HL-60 (cell line): ENCODE measurements at regions not wholly inside any gene's neighbourhood (a gene's known extent, or its start where the extent isn't known, plus 50 kb on each side); places are given as distances from the start of the nearest gene placed in this dataset.

Experiments used
- DNase-seq, 2 experiments: peaks; one replicate each; pipeline ENCODE4 v3.0.0-alpha.2; 2010 to 2020; ENCODE audit warnings: low read depth in 1 of 2, low spot score in 1 of 2
- H3K27ac ChIP-seq: fragments of 250-450 bp; sonication (Bioruptor Pico); replicated peaks from 2 replicates; pipeline ENCODE4 v1.5.1; 2020; ENCODE audit warnings: mild to moderate bottlenecking, moderate library complexity
- H3K27me3 ChIP-seq: fragments of 250-450 bp; sonication (Bioruptor Pico); 2 replicates; pipeline ENCODE4 v1.5.1; 2021; ENCODE audit warnings: mild to moderate bottlenecking, moderate library complexity; ENCODE audit not compliant: insufficient read depth, poor library complexity, severe bottlenecking
- H3K4me3 ChIP-seq: replicated peaks from 2 replicates; pipeline ENCODE4 v1.5.1; 2011; ENCODE audit warnings: mild to moderate bottlenecking, control low read depth, low read length; ENCODE audit not compliant: insufficient read depth
- GABPA ChIP-seq: IDR thresholded peaks from 2 replicates; pipeline ENCODE4 v1.6.1; 2012; ENCODE audit warnings: low read depth
- POLR2AphosphoS5 ChIP-seq: IDR thresholded peaks from 2 replicates; pipeline ENCODE4 v1.6.1; 2012; ENCODE audit warnings: low read depth
- SPI1 ChIP-seq: IDR thresholded peaks from 2 replicates; pipeline ENCODE4 v1.6.1; 2012; ENCODE audit warnings: low read depth, mild to moderate bottlenecking, borderline replicate concordance
- TF ChIP-seq, protein P1 (sequence below): IDR thresholded peaks from one replicate; pipeline ENCODE4 v1.5.1; 2011; ENCODE audit warnings: low read length, control low read depth, inconsistent platforms; ENCODE audit not compliant: insufficient read depth
- TF ChIP-seq, protein P2 (sequence below): IDR thresholded peaks from 2 replicates; pipeline ENCODE4 v1.6.1; 2012; ENCODE audit warnings: low read depth; ENCODE audit not compliant: insufficient replicate concordance

DNA sequence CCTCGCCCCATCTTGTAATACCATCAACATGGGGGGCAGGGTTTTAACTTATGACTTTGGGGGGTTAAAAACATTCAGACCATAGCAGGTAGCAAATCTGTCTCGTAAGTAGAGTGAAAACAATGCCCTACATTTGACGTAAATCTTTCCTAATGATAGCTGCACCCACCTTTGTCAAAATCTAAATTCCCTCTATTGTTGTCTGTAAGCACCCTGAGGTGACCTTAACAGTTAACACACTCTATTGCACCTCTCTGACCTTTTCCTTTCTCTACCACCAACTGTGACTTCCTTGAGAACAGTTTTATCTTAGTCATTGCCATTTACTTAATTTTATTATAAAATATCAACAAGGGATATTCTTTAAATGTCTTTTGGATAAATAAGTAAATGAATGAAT lies 1024.9 kb upstream of the CNTN5 start:
- no peaks in the 10 kb centered on the region for H3K27me3 ChIP-seq
- no peak overlapping the region for H3K4me3 ChIP-seq
- H3K27ac ChIP-seq, result no peak overlapping the region
- DNase-seq, result no peak
- TF ChIP-seq POLR2AphosphoS5 (no peak), SPI1 (no peak), GABPA (no peak)
- TF ChIP-seq, protein P1, sequence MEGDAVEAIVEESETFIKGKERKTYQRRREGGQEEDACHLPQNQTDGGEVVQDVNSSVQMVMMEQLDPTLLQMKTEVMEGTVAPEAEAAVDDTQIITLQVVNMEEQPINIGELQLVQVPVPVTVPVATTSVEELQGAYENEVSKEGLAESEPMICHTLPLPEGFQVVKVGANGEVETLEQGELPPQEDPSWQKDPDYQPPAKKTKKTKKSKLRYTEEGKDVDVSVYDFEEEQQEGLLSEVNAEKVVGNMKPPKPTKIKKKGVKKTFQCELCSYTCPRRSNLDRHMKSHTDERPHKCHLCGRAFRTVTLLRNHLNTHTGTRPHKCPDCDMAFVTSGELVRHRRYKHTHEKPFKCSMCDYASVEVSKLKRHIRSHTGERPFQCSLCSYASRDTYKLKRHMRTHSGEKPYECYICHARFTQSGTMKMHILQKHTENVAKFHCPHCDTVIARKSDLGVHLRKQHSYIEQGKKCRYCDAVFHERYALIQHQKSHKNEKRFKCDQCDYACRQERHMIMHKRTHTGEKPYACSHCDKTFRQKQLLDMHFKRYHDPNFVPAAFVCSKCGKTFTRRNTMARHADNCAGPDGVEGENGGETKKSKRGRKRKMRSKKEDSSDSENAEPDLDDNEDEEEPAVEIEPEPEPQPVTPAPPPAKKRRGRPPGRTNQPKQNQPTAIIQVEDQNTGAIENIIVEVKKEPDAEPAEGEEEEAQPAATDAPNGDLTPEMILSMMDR, result no peak
- TF ChIP-seq, protein P2, sequence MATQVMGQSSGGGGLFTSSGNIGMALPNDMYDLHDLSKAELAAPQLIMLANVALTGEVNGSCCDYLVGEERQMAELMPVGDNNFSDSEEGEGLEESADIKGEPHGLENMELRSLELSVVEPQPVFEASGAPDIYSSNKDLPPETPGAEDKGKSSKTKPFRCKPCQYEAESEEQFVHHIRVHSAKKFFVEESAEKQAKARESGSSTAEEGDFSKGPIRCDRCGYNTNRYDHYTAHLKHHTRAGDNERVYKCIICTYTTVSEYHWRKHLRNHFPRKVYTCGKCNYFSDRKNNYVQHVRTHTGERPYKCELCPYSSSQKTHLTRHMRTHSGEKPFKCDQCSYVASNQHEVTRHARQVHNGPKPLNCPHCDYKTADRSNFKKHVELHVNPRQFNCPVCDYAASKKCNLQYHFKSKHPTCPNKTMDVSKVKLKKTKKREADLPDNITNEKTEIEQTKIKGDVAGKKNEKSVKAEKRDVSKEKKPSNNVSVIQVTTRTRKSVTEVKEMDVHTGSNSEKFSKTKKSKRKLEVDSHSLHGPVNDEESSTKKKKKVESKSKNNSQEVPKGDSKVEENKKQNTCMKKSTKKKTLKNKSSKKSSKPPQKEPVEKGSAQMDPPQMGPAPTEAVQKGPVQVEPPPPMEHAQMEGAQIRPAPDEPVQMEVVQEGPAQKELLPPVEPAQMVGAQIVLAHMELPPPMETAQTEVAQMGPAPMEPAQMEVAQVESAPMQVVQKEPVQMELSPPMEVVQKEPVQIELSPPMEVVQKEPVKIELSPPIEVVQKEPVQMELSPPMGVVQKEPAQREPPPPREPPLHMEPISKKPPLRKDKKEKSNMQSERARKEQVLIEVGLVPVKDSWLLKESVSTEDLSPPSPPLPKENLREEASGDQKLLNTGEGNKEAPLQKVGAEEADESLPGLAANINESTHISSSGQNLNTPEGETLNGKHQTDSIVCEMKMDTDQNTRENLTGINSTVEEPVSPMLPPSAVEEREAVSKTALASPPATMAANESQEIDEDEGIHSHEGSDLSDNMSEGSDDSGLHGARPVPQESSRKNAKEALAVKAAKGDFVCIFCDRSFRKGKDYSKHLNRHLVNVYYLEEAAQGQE, result no peak

DNA sequence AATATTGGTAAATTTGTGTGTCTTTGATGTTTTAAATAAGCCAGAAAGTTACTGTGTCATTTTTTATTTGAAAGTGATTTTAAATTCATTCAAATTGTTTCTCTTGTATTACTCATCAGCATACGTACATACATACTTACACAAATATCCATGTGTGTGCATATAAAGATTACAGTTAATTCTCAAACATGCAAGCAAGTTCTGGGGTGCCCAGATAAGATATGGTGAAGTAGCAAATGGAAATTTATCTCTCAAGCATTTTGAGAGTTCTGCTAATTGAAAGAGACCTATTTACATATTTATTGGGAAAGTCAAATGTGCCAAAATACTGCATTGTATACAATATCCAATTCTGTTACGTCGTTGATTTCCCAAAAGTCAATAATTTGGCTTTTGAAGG lies 1024.0 kb upstream of the CNTN5 start:
- no peak for TF ChIP-seq SPI1
- TF ChIP-seq, protein P2, result no peak
- TF ChIP-seq GABPA, result no peak
- TF ChIP-seq POLR2AphosphoS5, result no peak
- TF ChIP-seq, protein P1, result no peak
- DNase-seq, result no peak
- Histone ChIP-seq H3K27ac (no peak overlapping the region), H3K27me3 (no peaks in the 10 kb centered on the region), H3K4me3 (no peak overlapping the region)

DNA sequence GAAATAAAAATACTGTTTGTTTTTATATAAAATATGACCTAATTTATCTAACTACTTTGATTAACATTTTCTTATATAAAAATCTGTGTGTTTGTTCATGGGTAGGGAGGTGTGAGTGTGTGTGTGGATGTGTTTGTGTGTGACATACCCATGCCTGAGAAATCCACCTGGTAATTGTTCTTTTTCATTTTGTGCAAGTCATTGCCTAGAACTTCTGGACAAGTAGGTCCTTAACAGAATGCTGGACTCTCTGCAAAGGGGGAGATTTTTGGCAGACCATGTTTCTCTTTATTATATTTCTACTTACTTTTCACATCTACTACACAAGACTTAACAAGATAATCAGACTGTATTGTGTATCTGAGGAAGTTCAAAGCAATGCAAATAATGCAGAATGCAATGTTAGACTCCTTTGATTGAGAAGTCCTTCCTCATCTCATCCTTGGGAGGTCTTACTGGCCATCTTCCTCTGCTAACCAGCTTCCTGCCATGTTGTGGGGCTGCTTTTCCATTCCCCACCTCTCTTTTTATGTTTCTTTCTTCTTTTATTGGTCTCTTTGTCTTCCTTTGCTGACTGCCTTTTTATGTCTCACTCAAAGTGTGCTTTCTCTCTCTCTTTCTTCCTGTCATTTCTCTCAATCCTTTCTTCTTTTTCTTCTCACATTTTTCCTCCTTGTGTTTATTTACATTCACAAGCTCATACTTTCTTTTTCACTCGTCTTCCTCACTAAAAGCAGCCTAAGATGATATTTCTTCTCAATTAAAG lies 1017.0 kb upstream of the CNTN5 start:
- DNase-seq, result no peak
- TF ChIP-seq, protein P1, result no peak
- TF ChIP-seq POLR2AphosphoS5, result no peak
- TF ChIP-seq GABPA, result no peak
- TF ChIP-seq, protein P2, result no peak
- no peak for TF ChIP-seq SPI1
- no peak overlapping the region for H3K4me3 ChIP-seq

More for the DNA sequence above, 1017.0 kb upstream of the CNTN5 start:
- H3K27me3 ChIP-seq, result no peaks in the 10 kb centered on the region
- H3K27ac ChIP-seq, result no peak overlapping the region
